ENCODE measurements at regions not wholly inside any gene's neighbourhood (a gene's known extent, or its start where the extent isn't known, plus 50 kb on each side); places are given as distances from the start of the nearest gene placed in this dataset.

DNA sequence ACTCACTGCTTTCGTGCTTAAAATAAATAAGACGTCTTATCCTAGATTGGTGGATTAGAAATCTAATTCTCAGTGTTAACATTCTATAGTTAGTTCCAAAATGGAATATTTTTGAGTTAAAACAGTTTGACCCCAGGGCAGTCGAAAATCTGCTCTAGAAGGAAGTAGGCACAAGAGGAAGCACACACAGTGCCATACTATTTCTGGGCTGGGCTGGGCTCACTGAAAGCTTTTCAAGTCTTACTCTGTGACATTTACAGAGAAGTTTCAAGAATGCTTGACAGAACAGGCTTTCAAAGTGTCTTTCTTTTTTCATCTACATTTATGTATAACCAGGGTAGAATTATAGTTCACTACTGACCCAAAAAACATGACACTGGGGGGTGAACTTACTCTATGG lies 209.8 kb downstream of the SOD2 start:
- no peak for DNase-seq (ENCODE audit: low read depth, low spot score)
- Histone ChIP-seq H3K9me3 (ENCODE audit: control insufficient read depth, insufficient read depth, low read length) (no peaks in the 10 kb centered on the region), H3K27me3 (ENCODE audit: control insufficient read depth, insufficient read depth, low read length) (no peaks in the 10 kb centered on the region), H3K4me3 (ENCODE audit: low read depth, low read length) (no peak overlapping the region), H3K27ac (ENCODE audit: low read depth, low read length) (no peak overlapping the region)
- ChIA-PET POLR2A (no interaction called here), CTCF (interaction anchor here (0.7 to 1.8 kb wide), 3 partner anchors 20 to 308 kb away, joined by 3 to 4 read pairs (median 3); no protein-coding TSS in a partner anchor)
- TF ChIP-seq, protein P1, sequence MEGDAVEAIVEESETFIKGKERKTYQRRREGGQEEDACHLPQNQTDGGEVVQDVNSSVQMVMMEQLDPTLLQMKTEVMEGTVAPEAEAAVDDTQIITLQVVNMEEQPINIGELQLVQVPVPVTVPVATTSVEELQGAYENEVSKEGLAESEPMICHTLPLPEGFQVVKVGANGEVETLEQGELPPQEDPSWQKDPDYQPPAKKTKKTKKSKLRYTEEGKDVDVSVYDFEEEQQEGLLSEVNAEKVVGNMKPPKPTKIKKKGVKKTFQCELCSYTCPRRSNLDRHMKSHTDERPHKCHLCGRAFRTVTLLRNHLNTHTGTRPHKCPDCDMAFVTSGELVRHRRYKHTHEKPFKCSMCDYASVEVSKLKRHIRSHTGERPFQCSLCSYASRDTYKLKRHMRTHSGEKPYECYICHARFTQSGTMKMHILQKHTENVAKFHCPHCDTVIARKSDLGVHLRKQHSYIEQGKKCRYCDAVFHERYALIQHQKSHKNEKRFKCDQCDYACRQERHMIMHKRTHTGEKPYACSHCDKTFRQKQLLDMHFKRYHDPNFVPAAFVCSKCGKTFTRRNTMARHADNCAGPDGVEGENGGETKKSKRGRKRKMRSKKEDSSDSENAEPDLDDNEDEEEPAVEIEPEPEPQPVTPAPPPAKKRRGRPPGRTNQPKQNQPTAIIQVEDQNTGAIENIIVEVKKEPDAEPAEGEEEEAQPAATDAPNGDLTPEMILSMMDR (IDR thresholded peaks at IDR 0.05; ENCODE audit: low read depth, low read length) = no peak

DNA sequence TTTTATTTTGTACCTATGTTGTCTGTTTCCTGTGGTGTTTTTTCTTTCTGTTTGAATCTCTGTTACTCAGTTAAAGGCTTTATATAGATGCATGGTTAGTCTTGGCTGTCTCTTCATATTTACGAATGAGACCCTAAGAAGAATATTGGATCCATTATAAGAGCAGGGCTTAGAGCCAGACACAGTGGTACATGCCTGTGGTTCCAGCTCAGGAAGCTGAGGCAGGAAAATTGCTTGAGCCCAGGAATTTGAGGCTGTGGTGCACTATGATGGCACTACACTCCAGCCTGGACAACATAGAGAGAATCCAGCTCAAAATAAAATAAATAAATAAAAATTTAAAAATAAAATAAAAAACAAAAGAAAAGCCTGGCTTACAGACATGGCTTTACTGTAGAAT lies 211.1 kb downstream of the SOD2 start:
- Histone ChIP-seq H3K9me3 (ENCODE audit: control insufficient read depth, insufficient read depth, low read length) (no peaks in the 10 kb centered on the region), H3K4me3 (ENCODE audit: low read depth, low read length) (no peak overlapping the region), H3K27ac (ENCODE audit: low read depth, low read length) (no peak overlapping the region), H3K27me3 (ENCODE audit: control insufficient read depth, insufficient read depth, low read length) (no peaks in the 10 kb centered on the region)
- CTCF ChIA-PET = interaction anchor here (1.8 kb wide), 1 partner anchor 19 kb away, joined by 4 read pairs; no protein-coding TSS in a partner anchor
- DNase-seq (ENCODE audit: low read depth, low spot score) = no peak
- POLR2A ChIA-PET = no interaction called here
- TF ChIP-seq, protein P1 (IDR thresholded peaks at IDR 0.05; ENCODE audit: low read depth, low read length) = no peak

DNA sequence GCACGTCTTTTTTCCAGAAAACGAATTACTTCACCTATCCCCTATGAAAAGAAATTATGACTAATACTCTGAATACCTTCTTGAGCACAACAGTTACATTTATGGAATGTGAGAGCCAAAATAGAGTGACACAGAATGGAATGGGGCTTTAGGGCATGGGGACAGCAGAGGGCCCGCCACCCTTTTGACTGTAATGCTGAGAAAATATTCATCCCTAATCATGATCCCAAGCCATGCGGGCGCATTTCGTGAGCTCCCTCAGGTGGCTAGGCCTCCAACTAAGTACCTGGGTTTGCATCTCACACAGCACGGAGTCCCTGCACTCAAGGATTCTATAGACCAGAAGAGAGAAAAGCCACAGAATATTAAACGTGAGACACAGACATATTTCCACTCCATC lies 212.6 kb downstream of the SOD2 start:
- no peak for DNase-seq (ENCODE audit: low read depth, low spot score)
- Histone ChIP-seq H3K4me3 (ENCODE audit: low read depth, low read length) (no peak overlapping the region), H3K27ac (ENCODE audit: low read depth, low read length) (no peak overlapping the region), H3K27me3 (ENCODE audit: control insufficient read depth, insufficient read depth, low read length) (peaks cover 2% of the 10 kb centered on the region), H3K9me3 (ENCODE audit: control insufficient read depth, insufficient read depth, low read length) (no peaks in the 10 kb centered on the region)
- ChIA-PET POLR2A (no interaction called here), CTCF (no interaction called here)
- TF ChIP-seq, protein P1 (IDR thresholded peaks at IDR 0.05; ENCODE audit: low read depth, low read length) = no peak

DNA sequence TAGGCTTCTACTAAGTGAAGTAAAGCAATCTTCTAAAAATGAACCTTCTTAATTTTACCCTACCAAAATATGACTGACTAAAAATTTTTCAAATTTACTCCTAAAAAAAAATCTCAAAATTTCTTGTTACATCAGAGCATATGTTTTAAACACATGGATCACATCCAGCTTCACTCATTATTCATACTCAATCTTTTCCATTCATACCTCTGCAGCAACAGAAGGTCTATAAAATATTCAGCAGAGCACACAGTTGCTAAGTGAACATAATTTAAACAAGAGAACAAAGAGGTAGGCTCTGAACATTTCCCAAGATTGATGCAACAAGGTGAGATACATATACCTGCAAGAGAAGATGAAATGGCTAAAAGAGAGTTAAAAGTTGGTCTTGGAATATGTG lies 213.9 kb downstream of the SOD2 start:
- ChIA-PET POLR2A (no interaction called here), CTCF (interaction anchor here (0.5 kb wide), 1 partner anchor 217 kb away, joined by 3 read pairs; no protein-coding TSS in a partner anchor)
- TF ChIP-seq, protein P1 (IDR thresholded peaks at IDR 0.05; ENCODE audit: low read depth, low read length) = no peak
- Histone ChIP-seq H3K27me3 (ENCODE audit: control insufficient read depth, insufficient read depth, low read length) (peaks cover 2% of the 10 kb centered on the region), H3K4me3 (ENCODE audit: low read depth, low read length) (no peak overlapping the region), H3K27ac (ENCODE audit: low read depth, low read length) (no peak overlapping the region), H3K9me3 (ENCODE audit: control insufficient read depth, insufficient read depth, low read length) (no peaks in the 10 kb centered on the region)
- DNase-seq (ENCODE audit: low read depth, low spot score) = no peak

DNA sequence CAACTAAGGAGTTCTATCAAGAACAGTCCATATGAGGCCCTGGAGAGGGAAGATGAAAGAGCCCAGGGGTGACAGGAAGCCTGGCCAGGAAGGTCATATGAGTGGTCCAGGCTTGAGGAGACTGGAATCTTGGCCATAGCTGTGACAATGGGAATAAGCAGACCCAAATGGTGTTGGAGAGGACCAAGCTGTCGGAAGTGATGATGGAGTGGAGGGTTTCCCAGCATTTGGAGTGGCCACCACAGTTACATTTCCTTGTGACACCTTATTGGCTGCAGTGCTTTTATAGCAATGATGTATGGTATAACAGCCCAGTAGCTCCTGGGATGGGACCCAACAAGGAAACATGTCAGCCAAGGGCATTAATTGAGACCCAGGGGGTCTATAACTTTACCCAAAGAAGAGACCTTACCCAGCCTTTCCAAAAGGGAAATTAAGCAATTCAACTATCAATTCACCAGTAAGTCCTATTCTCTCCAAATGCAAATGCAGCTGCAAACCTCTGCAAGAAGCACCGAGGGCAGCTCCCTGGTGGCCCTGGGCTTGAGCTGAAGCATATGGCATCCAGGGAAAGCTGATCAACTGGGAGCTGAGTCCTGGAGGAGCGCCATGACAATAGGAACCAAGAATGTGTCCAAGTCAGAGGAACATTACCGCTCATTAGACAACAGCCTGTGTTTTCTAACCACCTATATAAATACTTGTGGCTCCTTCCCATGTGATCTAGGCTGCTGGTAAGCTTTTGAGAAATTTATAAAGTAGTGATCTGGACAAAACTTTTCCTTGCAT lies 219.4 kb downstream of the SOD2 start:
- TF ChIP-seq, protein P1 (IDR thresholded peaks at IDR 0.05; ENCODE audit: low read depth, low read length) = no peak
- no peak overlapping the region for H3K4me3 ChIP-seq (ENCODE audit: low read depth, low read length)
- no peaks in the 10 kb centered on the region for H3K9me3 ChIP-seq (ENCODE audit: control insufficient read depth, insufficient read depth, low read length)
- ChIA-PET CTCF (no interaction called here), POLR2A (no interaction called here)
- H3K27ac ChIP-seq (ENCODE audit: low read depth, low read length) = no peak overlapping the region
- DNase-seq (ENCODE audit: low read depth, low spot score) = no peak
- H3K27me3 ChIP-seq (ENCODE audit: control insufficient read depth, insufficient read depth, low read length) = peaks cover 2% of the 10 kb centered on the region
